PC-3 (cell line): ENCODE measurements at regions not wholly inside any gene's neighbourhood (a gene's known extent, or its start where the extent isn't known, plus 50 kb on each side); places are given as distances from the start of the nearest gene placed in this dataset.

ENCODE experiments used
- ATAC-seq: fragments of 200-7000 bp; cut with Tn5 transposase; 2 replicates; pipeline ENCODE4 v1.9.1; 2020; ENCODE audit warnings: mild to moderate bottlenecking, moderate library complexity
- BruUV-seq: library from RNA; stranded (reverse); fragments of 400-500 nt; replicated peaks from 2 replicates; lab custom pipeline; 2021; lab: Mats Ljungman, UMichigan
- CTCF ChIA-PET: fragments of 300-600 bp; sonication (Branson Sonifier 250); formaldehyde crosslinking; loops from one replicate; lab custom pipeline; 2022; ENCODE audit warnings: antibody characterized with exemption; lab: Charles Lee
- POLR2A ChIA-PET: fragments of 300-600 bp; sonication (Branson Sonifier 250); formaldehyde crosslinking; loops from one replicate; lab custom pipeline; 2022; ENCODE audit warnings: antibody characterized with exemption; ENCODE audit not compliant: unreplicated experiment; lab: Charles Lee
- DNase-seq: peaks from one replicate; pipeline ENCODE4 v3.0.0-alpha.2; 2015
- H2AFZ ChIP-seq: fragments of 300-600 bp; sonication (generic); 2 replicates; pipeline ENCODE4 v1.6.0; 2016; ENCODE audit warnings: antibody characterized with exemption, low read length
- H3F3A ChIP-seq: fragments of 300-600 bp; sonication (generic); one replicate; pipeline ENCODE4 v1.6.0; 2017; ENCODE audit warnings: antibody characterized with exemption, low read length, control low read depth, mild to moderate bottlenecking; ENCODE audit not compliant: unreplicated experiment
- H3K27ac ChIP-seq: fragments of 300-600 bp; sonication (generic); 2 replicates; pipeline ENCODE4 v1.5.1; 2016; ENCODE audit warnings: mild to moderate bottlenecking, low read length
- H3K27me3 ChIP-seq: fragments of 300-600 bp; sonication (generic); 2 replicates; pipeline ENCODE4 v1.6.1; 2016; ENCODE audit warnings: low read length, mixed read lengths
- H3K36me3 ChIP-seq: fragments of 300-600 bp; sonication (generic); 2 replicates; pipeline ENCODE4 v1.6.1; 2016; ENCODE audit warnings: low read depth, mixed run types, low read length, mixed read lengths
- H3K4me1 ChIP-seq: fragments of 300-600 bp; sonication (generic); 2 replicates; pipeline ENCODE4 v1.5.1; 2016; ENCODE audit warnings: low read length; ENCODE audit not compliant: insufficient read depth
- H3K4me2 ChIP-seq: fragments of 300-600 bp; sonication (generic); 2 replicates; pipeline ENCODE4 v1.6.0; 2016; ENCODE audit warnings: low read length
- H3K4me3 ChIP-seq: fragments of 300-600 bp; sonication (generic); 2 replicates; pipeline ENCODE4 v1.5.1; 2016; ENCODE audit warnings: mild to moderate bottlenecking, low read length, mixed read lengths
- H3K79me2 ChIP-seq: fragments of 300-600 bp; sonication (generic); 2 replicates; pipeline ENCODE4 v1.6.1; 2017; ENCODE audit warnings: low read length, mixed read lengths
- H3K9ac ChIP-seq: fragments of 300-600 bp; sonication (generic); 2 replicates; pipeline ENCODE4 v1.6.0; 2016; ENCODE audit warnings: mild to moderate bottlenecking, low read length
- H3K9me2 ChIP-seq: fragments of 300-600 bp; sonication (generic); replicated peaks from 2 replicates; pipeline ENCODE4 v1.6.1; 2016; ENCODE audit warnings: mixed run types, low read length, mixed read lengths
- H3K9me3 ChIP-seq: fragments of 300-600 bp; sonication (generic); 2 replicates; pipeline ENCODE4 v1.6.1; 2016; ENCODE audit warnings: low read length, mixed read lengths
- H4K20me1 ChIP-seq: fragments of 300-600 bp; sonication (generic); 2 replicates; pipeline ENCODE4 v1.6.1; 2016; ENCODE audit warnings: low read length, mixed read lengths
- CTCF ChIP-seq: fragments of 300-600 bp; sonication (generic); conservative IDR thresholded peaks from 2 replicates; pipeline ENCODE4 v1.5.1; 2017; ENCODE audit warnings: antibody characterized with exemption, low read depth, mild to moderate bottlenecking, low read length
- EZH2 ChIP-seq: fragments of 300-600 bp; sonication (generic); IDR thresholded peaks from one replicate; pipeline ENCODE4 v1.6.1; 2017; ENCODE audit warnings: antibody characterized with exemption, mild to moderate bottlenecking, low read length; ENCODE audit not compliant: unreplicated experiment
- EZH2phosphoT487 ChIP-seq: fragments of 300-600 bp; sonication (generic); IDR thresholded peaks from 2 replicates; pipeline ENCODE4 v1.6.1; 2018; ENCODE audit warnings: mild to moderate bottlenecking, antibody characterized with exemption, low read length, borderline replicate concordance
- intact Hi-C: fragments of 100-400 bp; cut with micrococcal nuclease; formaldehyde crosslinking; loops from 2 replicates; pipeline ENCODE4 v1.9.0; 2023

GRCh38 chr2:104965900-104966299, 72.0 kb upstream of the MRPS9 start:
- no peak for DNase-seq
- no peaks in the 10 kb centered on the region for H3K36me3 ChIP-seq
- no peak overlapping the region for H3K9ac ChIP-seq
- H3K4me3 ChIP-seq = no peak overlapping the region
- CTCF ChIA-PET = no interaction called here
- H3F3A ChIP-seq = no peaks in the 10 kb centered on the region
- H3K79me2 ChIP-seq = no peaks in the 10 kb centered on the region
- H3K4me2 ChIP-seq = no peak overlapping the region
- H3K9me2 ChIP-seq = 0 out of 2 replicates have a peak, but pooled peaks cover 5% of the 10 kb centered on the region
- H3K9me3 ChIP-seq = no peaks in the 10 kb centered on the region
- H3K27ac ChIP-seq = no peak overlapping the region
- no peaks in the 10 kb centered on the region for H4K20me1 ChIP-seq
- POLR2A ChIA-PET = interaction anchor here (0.6 kb wide), 1 partner anchor 30 kb away, joined by 4 read pairs; no protein-coding TSS in a partner anchor
- intact Hi-C loops = no loop called here
- H3K4me1 ChIP-seq = peaks cover 7% of the 10 kb centered on the region; the same call in 1 of the 2 replicates
- H3K27me3 ChIP-seq = no peaks in the 10 kb centered on the region
- BruUV-seq = no TSS peak
- peak; percentile 25; the same call in 1 of the 2 replicates for TF ChIP-seq CTCF
- TF ChIP-seq EZH2 = no peak
- no peak overlapping the region for H2AFZ ChIP-seq
- no peak for ATAC-seq

DNA sequence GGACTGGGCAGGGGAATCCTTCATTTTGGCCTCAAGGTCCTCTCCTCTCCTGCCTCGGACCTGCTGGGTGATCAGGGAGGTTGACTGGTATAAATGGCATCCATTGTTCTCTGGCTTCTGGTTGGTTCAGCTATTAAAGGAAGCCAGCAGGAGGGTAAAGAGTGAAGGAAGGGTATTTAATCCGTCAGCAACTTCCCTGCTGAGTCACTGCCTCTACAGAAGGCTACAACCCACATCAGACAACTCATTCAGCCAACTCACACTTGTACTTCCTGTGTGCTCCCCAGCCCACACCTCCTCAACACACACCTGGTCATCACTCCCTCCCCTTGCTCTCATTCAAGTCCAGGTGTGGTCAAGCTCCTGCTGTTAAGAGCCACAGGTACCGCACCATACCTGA, 68.3 kb upstream of the MRPS9 start:
- BruUV-seq = no TSS peak
- ChIA-PET POLR2A (no interaction called here), CTCF (no interaction called here)
- H3K9ac ChIP-seq = no peak overlapping the region
- peaks cover 5% of the 10 kb centered on the region; the same call in 1 of the 2 replicates for H3K27me3 ChIP-seq
- no peaks in the 10 kb centered on the region for H3F3A ChIP-seq
- intact Hi-C loops = no loop called here
- H3K36me3 ChIP-seq = no peaks in the 10 kb centered on the region
- H3K4me2 ChIP-seq = 0 out of 2 replicates have a peak overlapping the region, but pooled peaks have one; percentile 22
- peaks cover 7% of the 10 kb centered on the region; the same call in 1 of the 2 replicates for H3K4me1 ChIP-seq
- H4K20me1 ChIP-seq = no peaks in the 10 kb centered on the region
- H3K9me3 ChIP-seq = no peaks in the 10 kb centered on the region
- H3K27ac ChIP-seq = no peak overlapping the region
- H3K4me3 ChIP-seq = no peak overlapping the region
- ATAC-seq (peak; percentile 49; the same call in 1 of the 2 replicates), DNase-seq (peak; percentile 75)
- peaks cover 5% of the 10 kb centered on the region; the same call in 1 of the 2 replicates for H3K9me2 ChIP-seq
- 0 out of 2 replicates have a peak overlapping the region, but pooled peaks have one; percentile 43 for H2AFZ ChIP-seq
- H3K79me2 ChIP-seq = no peaks in the 10 kb centered on the region
- TF ChIP-seq EZH2 (no peak), CTCF (no peak), EZH2phosphoT487 (no peak)

- CTCF ChIA-PET = no interaction called here
Observed at GRCh38 chr2:104975371-104975770, 62.5 kb upstream of the MRPS9 start.

More at GRCh38 chr2:104975371-104975770, 62.5 kb upstream of the MRPS9 start:
- DNase-seq = no peak
- no peaks in the 10 kb centered on the region for H3K36me3 ChIP-seq
- no peak overlapping the region for H3K4me3 ChIP-seq
- TF ChIP-seq EZH2phosphoT487 (no peak), CTCF (no peak), EZH2 (no peak)
- intact Hi-C loops = no loop called here
- peaks cover 4% of the 10 kb centered on the region for H3K4me1 ChIP-seq
- BruUV-seq = no TSS peak
- H3K4me2 ChIP-seq = no peak overlapping the region
- no peak overlapping the region for H2AFZ ChIP-seq
- no peak overlapping the region for H3K27ac ChIP-seq
- POLR2A ChIA-PET = no interaction called here
- no peak overlapping the region for H3K9ac ChIP-seq
- H3K9me3 ChIP-seq = no peaks in the 10 kb centered on the region
- no peaks in the 10 kb centered on the region for H4K20me1 ChIP-seq
- no peak for ATAC-seq
- H3K79me2 ChIP-seq = no peaks in the 10 kb centered on the region
- peaks cover 5% of the 10 kb centered on the region; the same call in 1 of the 2 replicates for H3K27me3 ChIP-seq
- no peaks in the 10 kb centered on the region for H3F3A ChIP-seq
- H3K9me2 ChIP-seq = no peaks in the 10 kb centered on the region; the same call in 1 of the 2 replicates
